Choroid plexus epithelial cell (primary cell): ENCODE measurements at regions not wholly inside any gene's neighbourhood (a gene's known extent, or its start where the extent isn't known, plus 50 kb on each side); places are given as distances from the start of the nearest gene placed in this dataset.

Source experiments
- DNase-seq: peaks from one replicate; pipeline ENCODE4 v3.0.0-alpha.2; 2010; ENCODE audit warnings: low read depth
- H3K4me3 ChIP-seq: 2 replicates; pipeline ENCODE4 v1.5.1; 2011; ENCODE audit warnings: low read depth, mild to moderate bottlenecking, control low read depth, low read length, moderate library complexity
- CTCF ChIP-seq: conservative IDR thresholded peaks from 2 replicates; pipeline ENCODE4 v1.5.1; 2011; ENCODE audit warnings: low read depth, mild to moderate bottlenecking, control low read depth, inconsistent platforms, low read length, moderate library complexity

GRCh38 chr16:63606778-63607177 is 1515.1 kb downstream of the CDH11 start:
- no peak for TF ChIP-seq CTCF
- no peak overlapping the region for H3K4me3 ChIP-seq
- no peak for DNase-seq

GRCh38 chr16:63602206-63602927 is 1519.5 kb downstream of the CDH11 start:
- no peak overlapping the region for H3K4me3 ChIP-seq
- no peak for DNase-seq
- no peak for TF ChIP-seq CTCF

GRCh38 chr16:63596716-63597115 is 1525.1 kb downstream of the CDH11 start:
- no peak for DNase-seq
- no peak overlapping the region for H3K4me3 ChIP-seq
- no peak for TF ChIP-seq CTCF

- no peak overlapping the region for H3K4me3 ChIP-seq
- TF ChIP-seq CTCF, result no peak
- DNase-seq, result no peak
Observed at GRCh38 chr16:63592852-63593251, 1529.0 kb downstream of the CDH11 start.

GRCh38 chr16:63581570-63581969 is 1540.3 kb downstream of the CDH11 start:
- no peak for DNase-seq
- TF ChIP-seq CTCF, result no peak
- no peak overlapping the region for H3K4me3 ChIP-seq

GRCh38 chr16:63578791-63579190 is 1542.6 kb upstream of the CDH8 start:
- DNase-seq, result no peak
- no peak overlapping the region for H3K4me3 ChIP-seq
- TF ChIP-seq CTCF, result no peak

GRCh38 chr16:63577891-63578290 is 1541.7 kb upstream of the CDH8 start:
- DNase-seq, result no peak
- TF ChIP-seq CTCF, result no peak
- no peak overlapping the region for H3K4me3 ChIP-seq
